HCT116 (cell line): ENCODE measurements at regions not wholly inside any gene's neighbourhood (a gene's known extent, or its start where the extent isn't known, plus 50 kb on each side); places are given as distances from the start of the nearest gene placed in this dataset.

Experiments used
- ATAC-seq: fragments of 200-7000 bp; cut with Tn5 transposase; 2 replicates; pipeline ENCODE4 v1.9.1; 2020; ENCODE audit warnings: mild to moderate bottlenecking, moderate library complexity
- BruUV-seq: library from RNA; stranded (reverse); fragments of 400-500 nt; replicated peaks from 2 replicates; lab custom pipeline; 2021; lab: Mats Ljungman, UMichigan
- CTCF ChIA-PET: fragments of 300-600 bp; sonication (Branson Sonifier 250); formaldehyde crosslinking; loops from one replicate; lab custom pipeline; 2021; ENCODE audit warnings: antibody characterized with exemption; lab: Charles Lee
- POLR2A ChIA-PET: fragments of 300-600, 350-600 bp; sonication (Branson Sonifier 250); formaldehyde crosslinking; loops from one replicate; lab custom pipeline; 2021; ENCODE audit warnings: antibody characterized with exemption; lab: Charles Lee
- RAD21 ChIA-PET, 2 experiments: fragments of 300-600 bp; sonication (Branson Sonifier 250); formaldehyde crosslinking; loops; one replicate each; lab custom pipeline; 2023; ENCODE audit warnings: low total read pairs in 2 of 2; ENCODE audit not compliant: uncharacterized antibody in 2 of 2, unreplicated experiment in 2 of 2, low non-redundant PET in 1 of 2; lab: Charles Lee
- DNase-seq: peaks from one replicate; pipeline ENCODE4 v3.0.0-alpha.2; 2010; ENCODE audit warnings: low read depth, low spot score
- H2AFZ ChIP-seq: fragments of 200-600 bp; shearing (Covaris generic), sonication (generic); 2 replicates; pipeline ENCODE4 v1.6.1; 2017; ENCODE audit warnings: low read depth, mixed run types, mixed read lengths, antibody characterized with exemption, low read length; ENCODE audit not compliant: poor library complexity, severe bottlenecking
- H3K27ac ChIP-seq: 2 replicates; pipeline ENCODE4 v1.5.1; 2012; ENCODE audit warnings: low read depth, low read length
- H3K27me3 ChIP-seq: fragments of 200-600 bp; sonication (generic); 2 replicates; pipeline ENCODE4 v1.6.1; 2016; ENCODE audit warnings: mixed run types, low read length, mixed read lengths; ENCODE audit not compliant: insufficient read depth
- H3K36me3 ChIP-seq, 2 experiments: fragments of 200-500 bp in 1 of 2; fragments of 200-600 bp in 1 of 2; sonication (Bioruptor generic) in 1 of 2; sonication (generic) in 1 of 2; 2 replicates each; pipeline versions ENCODE4 v1.5.1 to v1.6.1; 2014 to 2016; ENCODE audit warnings: low read length in 2 of 2, inconsistent platforms in 1 of 2, mixed read lengths in 1 of 2, mixed run types in 1 of 2; ENCODE audit not compliant: insufficient read depth in 2 of 2, control insufficient read depth in 1 of 2
- H3K4me1 ChIP-seq, 2 experiments: fragments of 200-600 bp in 1 of 2; sonication (generic) in 1 of 2; 2 replicates each; pipeline versions ENCODE4 v1.5.1 to v1.6.1; 2012 to 2017; ENCODE audit warnings: low read length in 2 of 2, inconsistent platforms in 1 of 2, mild to moderate bottlenecking in 1 of 2, mixed read lengths in 1 of 2, mixed run types in 1 of 2, moderate library complexity in 1 of 2; ENCODE audit not compliant: insufficient read depth in 2 of 2, control insufficient read depth in 1 of 2
- H3K4me2 ChIP-seq: fragments of 200-600 bp; sonication (generic); 2 replicates; pipeline ENCODE4 v1.6.1; 2017; ENCODE audit warnings: mixed run types, low read length, mixed read lengths
- H3K4me3 ChIP-seq, 2 experiments: fragments of 200-600 bp in 1 of 2; sonication (generic) in 1 of 2; replicated peaks in 1 of 2; 2 replicates each; pipeline ENCODE4 v1.5.1; 2011 to 2016; ENCODE audit warnings: low read length in 2 of 2, control low read depth in 1 of 2, low read depth in 1 of 2, mild to moderate bottlenecking in 1 of 2, mixed read lengths in 1 of 2, mixed run types in 1 of 2
- H3K79me2 ChIP-seq: fragments of 200-600 bp; sonication (generic); 2 replicates; pipeline ENCODE4 v1.6.1; 2017; ENCODE audit warnings: mild to moderate bottlenecking, mixed run types, low read length, moderate library complexity, mixed read lengths; ENCODE audit not compliant: insufficient read depth
- H3K9ac ChIP-seq: fragments of 200-600 bp; sonication (generic); 2 replicates; pipeline ENCODE4 v1.6.1; 2016; ENCODE audit warnings: low read length, mixed read lengths
- H3K9me2 ChIP-seq: fragments of 200-600 bp; sonication (generic), shearing (Covaris generic); 2 replicates; pipeline ENCODE4 v1.6.1; 2017; ENCODE audit warnings: mixed run types, mild to moderate bottlenecking, moderate library complexity; ENCODE audit not compliant: insufficient read depth
- H3K9me3 ChIP-seq, 2 experiments: fragments of 200-500 bp in 1 of 2; fragments of 200-600 bp in 1 of 2; sonication (Bioruptor generic) in 1 of 2; sonication (generic) in 1 of 2; 2 replicates each; pipeline ENCODE4 v1.6.1; 2014 to 2017; ENCODE audit warnings: low read length in 2 of 2, mixed read lengths in 2 of 2, inconsistent platforms in 1 of 2, low read depth in 1 of 2, mild to moderate bottlenecking in 1 of 2, mixed run types in 1 of 2, moderate library complexity in 1 of 2; ENCODE audit not compliant: control insufficient read depth in 1 of 2, insufficient read depth in 1 of 2
- H4K20me1 ChIP-seq: fragments of 200-600 bp; sonication (generic), shearing (Covaris generic); 2 replicates; pipeline ENCODE4 v1.6.1; 2017; ENCODE audit warnings: mixed run types, mild to moderate bottlenecking, moderate library complexity; ENCODE audit not compliant: insufficient read depth
- CBX3 ChIP-seq: IDR thresholded peaks from 2 replicates; pipeline ENCODE4 v1.6.1; 2012; ENCODE audit warnings: low read depth
- CEBPB ChIP-seq: IDR thresholded peaks from 2 replicates; pipeline ENCODE4 v1.6.1; 2012; ENCODE audit warnings: low read depth
- EGR1 ChIP-seq: IDR thresholded peaks from 2 replicates; pipeline ENCODE4 v1.6.1; 2012; ENCODE audit warnings: low read depth
- ELF1 ChIP-seq: IDR thresholded peaks from 2 replicates; pipeline ENCODE4 v1.6.1; 2012; ENCODE audit warnings: low read depth, borderline replicate concordance
- FOSL1 ChIP-seq: IDR thresholded peaks from 2 replicates; pipeline ENCODE4 v1.6.1; 2012; ENCODE audit warnings: low read depth
- JUND ChIP-seq: IDR thresholded peaks from 2 replicates; pipeline ENCODE4 v1.6.1; 2012
- POLR2A ChIP-seq: IDR thresholded peaks from 2 replicates; pipeline ENCODE4 v1.7.0; 2011; ENCODE audit warnings: borderline replicate concordance; ENCODE audit not compliant: insufficient read depth, insufficient read length; ENCODE audit errors: extremely low read depth
- RAD21 ChIP-seq: IDR thresholded peaks from 2 replicates; pipeline ENCODE4 v1.6.1; 2012; ENCODE audit warnings: low read depth, mild to moderate bottlenecking
- SIN3A ChIP-seq: IDR thresholded peaks from 2 replicates; pipeline ENCODE4 v1.6.1; 2012; ENCODE audit warnings: low read depth
- SP1 ChIP-seq: IDR thresholded peaks from 2 replicates; pipeline ENCODE4 v1.6.1; 2012; ENCODE audit warnings: low read depth
- SRF ChIP-seq: IDR thresholded peaks from 2 replicates; pipeline ENCODE4 v1.6.1; 2012; ENCODE audit warnings: low read depth
- TCF7L2 ChIP-seq: IDR thresholded peaks from 2 replicates; pipeline ENCODE4 v1.7.0; 2011; ENCODE audit warnings: borderline replicate concordance, inconsistent platforms; ENCODE audit not compliant: insufficient read depth, insufficient read length; ENCODE audit errors: extremely low read depth
- YY1 ChIP-seq: IDR thresholded peaks from 2 replicates; pipeline ENCODE4 v1.6.1; 2011; ENCODE audit warnings: low read length, low read depth, moderate library complexity, mild to moderate bottlenecking; ENCODE audit not compliant: insufficient replicate concordance; ENCODE audit errors: extremely low read depth
- ZBTB33 ChIP-seq: IDR thresholded peaks from 2 replicates; pipeline ENCODE4 v1.6.1; 2011; ENCODE audit warnings: mild to moderate bottlenecking, low read length, moderate library complexity; ENCODE audit not compliant: insufficient replicate concordance; ENCODE audit errors: extremely low read depth
- ZNF274 ChIP-seq: fragments of 200-500 bp; sonication (Bioruptor generic); IDR thresholded peaks from 2 replicates; pipeline ENCODE4 v1.6.1; 2014; ENCODE audit warnings: mild to moderate bottlenecking, low read depth, low read length, inconsistent platforms
- intact Hi-C: fragments of 100-400 bp; cut with micrococcal nuclease; formaldehyde crosslinking; loops from 2 replicates; pipeline ENCODE4 v1.10.0; 2022
- TF ChIP-seq, protein P1 (sequence below): IDR thresholded peaks from 2 replicates; pipeline ENCODE4 v1.6.1; 2012

DNA sequence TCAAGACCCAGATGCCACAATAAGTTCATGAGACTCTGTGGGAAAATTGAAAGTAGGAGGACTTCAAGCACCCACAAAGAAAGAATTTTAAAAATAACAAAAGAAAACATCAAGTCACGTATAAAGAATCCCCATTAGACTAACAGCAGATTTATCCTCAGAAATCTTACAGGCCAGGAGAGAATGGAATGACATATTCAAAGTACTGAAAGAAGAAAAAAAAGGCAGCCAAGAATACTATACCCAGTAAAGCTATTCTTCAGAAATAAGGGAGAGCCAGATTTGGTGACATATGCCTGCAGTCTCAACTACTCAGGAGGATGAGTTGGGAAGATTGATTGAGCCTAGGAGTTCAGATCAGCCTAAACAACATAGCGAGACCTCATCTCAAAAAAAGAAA, 84.3 kb upstream of the CD53 start:
- ChIA-PET CTCF (no interaction called here), POLR2A (no interaction called here), RAD21 (no interaction called here)
- H3K4me3 ChIP-seq = no peak overlapping the region
- ATAC-seq (no peak), DNase-seq (no peak)
- no peaks in the 10 kb centered on the region for H3K79me2 ChIP-seq
- no peaks in the 10 kb centered on the region for H3K4me1 ChIP-seq
- H2AFZ ChIP-seq = no peak overlapping the region
- no peak overlapping the region for H3K4me2 ChIP-seq
- no peak overlapping the region for H3K27ac ChIP-seq
- TF ChIP-seq POLR2A (no peak), RAD21 (no peak), ZNF274 (no peak), FOSL1 (no peak), CEBPB (no peak), TCF7L2 (no peak), CBX3 (no peak), YY1 (no peak), ELF1 (no peak), ZBTB33 (no peak), EGR1 (no peak), SRF (no peak), SIN3A (no peak), SP1 (no peak), JUND (no peak)
- TF ChIP-seq, protein P1, sequence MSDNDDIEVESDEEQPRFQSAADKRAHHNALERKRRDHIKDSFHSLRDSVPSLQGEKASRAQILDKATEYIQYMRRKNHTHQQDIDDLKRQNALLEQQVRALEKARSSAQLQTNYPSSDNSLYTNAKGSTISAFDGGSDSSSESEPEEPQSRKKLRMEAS = no peak
- intact Hi-C loops = no loop called here
- H3K9me3 ChIP-seq = no peaks in the 10 kb centered on the region
- H4K20me1 ChIP-seq = no peaks in the 10 kb centered on the region
- peaks cover 55% of the 10 kb centered on the region for H3K27me3 ChIP-seq
- H3K9me2 ChIP-seq = no peaks in the 10 kb centered on the region
- H3K36me3 ChIP-seq = no peaks in the 10 kb centered on the region
- H3K9ac ChIP-seq = no peak overlapping the region
- BruUV-seq = no TSS peak
